GM23338 (cell line): ENCODE measurements at regions not wholly inside any gene's neighbourhood (a gene's known extent, or its start where the extent isn't known, plus 50 kb on each side); places are given as distances from the start of the nearest gene placed in this dataset.

Experiments
- ATAC-seq: fragments of 200-7000 bp; cut with Tn5 transposase; 3 replicates; pipeline ENCODE4 v1.9.1; 2020
- DNase-seq: peaks from one replicate; pipeline ENCODE4 v3.0.0-alpha.2; 2015; ENCODE audit warnings: low spot score
- H2AFZ ChIP-seq: fragments of 200-600 bp; sonication (generic); 2 replicates; pipeline ENCODE4 v1.8.0; 2016; ENCODE audit warnings: antibody characterized with exemption, mild to moderate bottlenecking, moderate library complexity
- H3F3A ChIP-seq: fragments of 200-600 bp; sonication (generic); replicated peaks from 2 replicates; pipeline ENCODE4 v1.8.0; 2017; ENCODE audit warnings: antibody characterized with exemption, mixed run types, low read depth
- H3K27ac ChIP-seq: fragments of 200-600 bp; sonication (generic); 2 replicates; pipeline ENCODE4 v1.6.1; 2016; ENCODE audit warnings: low read depth
- H3K27me3 ChIP-seq: fragments of 200-600 bp; sonication (generic); 2 replicates; pipeline ENCODE4 v1.8.0; 2016; ENCODE audit warnings: mild to moderate bottlenecking, mixed run types, moderate library complexity; ENCODE audit not compliant: insufficient read depth
- H3K36me3 ChIP-seq: fragments of 200-600 bp; sonication (generic); 2 replicates; pipeline ENCODE4 v1.8.0; 2016; ENCODE audit warnings: mild to moderate bottlenecking; ENCODE audit not compliant: insufficient read depth
- H3K4me1 ChIP-seq: fragments of 200-600 bp; sonication (generic); 2 replicates; pipeline ENCODE4 v1.8.0; 2016; ENCODE audit warnings: mild to moderate bottlenecking, moderate library complexity; ENCODE audit not compliant: insufficient read depth
- H3K4me2 ChIP-seq: fragments of 200-600 bp; sonication (generic); 2 replicates; pipeline ENCODE4 v1.7.1; 2017; ENCODE audit warnings: mixed run types
- H3K4me3 ChIP-seq: fragments of 200-600 bp; sonication (generic); 2 replicates; pipeline ENCODE4 v1.6.1; 2016; ENCODE audit warnings: mixed run types
- H3K79me2 ChIP-seq: fragments of 200-600 bp; sonication (generic); replicated peaks from 2 replicates; pipeline ENCODE4 v1.8.0; 2017; ENCODE audit warnings: mild to moderate bottlenecking; ENCODE audit not compliant: insufficient read depth
- H3K9me2 ChIP-seq: fragments of 200-600 bp; sonication (generic); 2 replicates; pipeline ENCODE4 v1.8.0; 2017; ENCODE audit not compliant: insufficient read depth
- H4K20me1 ChIP-seq: fragments of 200-600 bp; sonication (generic); replicated peaks from 2 replicates; pipeline ENCODE4 v1.8.0; 2017; ENCODE audit warnings: mild to moderate bottlenecking; ENCODE audit not compliant: insufficient read depth
- H3K27ac Mint-ChIP-seq: 2 replicates; pipeline ENCODE4 v1.8.0; 2020; ENCODE audit warnings: inconsistent platforms, mild to moderate bottlenecking, moderate library complexity, mixed read lengths
- H3K27me3 Mint-ChIP-seq: 3 replicates; pipeline ENCODE4 v1.8.0; 2022; ENCODE audit warnings: low read depth, mild to moderate bottlenecking, moderate library complexity, mixed read lengths, inconsistent platforms; ENCODE audit not compliant: insufficient read depth, poor library complexity
- H3K36me3 Mint-ChIP-seq: 3 replicates; pipeline ENCODE4 v1.8.0; 2021; ENCODE audit warnings: low read depth, mild to moderate bottlenecking, inconsistent platforms, moderate library complexity, mixed read lengths
- H3K4me1 Mint-ChIP-seq: 3 replicates; pipeline ENCODE4 v1.8.0; 2020; ENCODE audit warnings: mild to moderate bottlenecking, inconsistent platforms, mixed read lengths
- H3K4me3 Mint-ChIP-seq: 3 replicates; pipeline ENCODE4 v1.8.0; 2021; ENCODE audit warnings: moderate library complexity, mild to moderate bottlenecking, inconsistent platforms, mixed read lengths
- H3K9me3 Mint-ChIP-seq: 3 replicates; pipeline ENCODE4 v1.8.0; 2020; ENCODE audit warnings: moderate library complexity, mild to moderate bottlenecking, inconsistent platforms, mixed read lengths
- CREB1 ChIP-seq: fragments of 250-450 bp; sonication (Bioruptor Pico); IDR thresholded peaks from 2 replicates; pipeline ENCODE4 v1.5.0; 2020; ENCODE audit warnings: low read depth, mild to moderate bottlenecking, moderate library complexity
- CTCF ChIP-seq, 2 experiments: fragments of 200-600 bp in 1 of 2; sonication (generic) in 1 of 2; conservative IDR thresholded peaks; 2 replicates each; pipeline versions ENCODE4 v1.5.1 to v1.6.1; 2016 to 2017; ENCODE audit warnings: antibody characterized with exemption in 2 of 2, low read depth in 2 of 2, mild to moderate bottlenecking in 2 of 2, moderate library complexity in 1 of 2
- ETS1 ChIP-seq: IDR thresholded peaks from 2 replicates; pipeline ENCODE4 v1.6.1; 2016; ENCODE audit warnings: antibody characterized with exemption
- EZH2 ChIP-seq: fragments of 200-600 bp; sonication (generic); IDR thresholded peaks from one replicate; pipeline ENCODE4 v1.8.0; 2017; ENCODE audit warnings: antibody characterized with exemption, mild to moderate bottlenecking, low read depth; ENCODE audit not compliant: unreplicated experiment
- EZH2phosphoT487 ChIP-seq: fragments of 200-600 bp; sonication (generic); IDR thresholded peaks from one replicate; pipeline ENCODE4 v1.8.1; 2018; ENCODE audit warnings: antibody characterized with exemption; ENCODE audit not compliant: unreplicated experiment
- NANOG ChIP-seq: IDR thresholded peaks from 2 replicates; pipeline ENCODE4 v1.6.1; 2016; ENCODE audit warnings: antibody characterized with exemption, borderline replicate concordance
- POLR2AphosphoS5 ChIP-seq: IDR thresholded peaks from 2 replicates; pipeline ENCODE4 v1.6.1; 2016; ENCODE audit warnings: antibody characterized with exemption, low read depth
- STAT1 ChIP-seq: IDR thresholded peaks from one replicate; pipeline ENCODE4 v1.6.1; 2016; ENCODE audit warnings: antibody characterized with exemption; ENCODE audit not compliant: unreplicated experiment
- ZNF114 ChIP-seq: fragments of 250-450 bp; sonication (Bioruptor Pico); IDR thresholded peaks from 2 replicates; pipeline ENCODE4 v1.5.0; 2020; ENCODE audit warnings: mild to moderate bottlenecking, moderate library complexity
- ZNF331 ChIP-seq: fragments of 250-450 bp; sonication (Bioruptor Pico); IDR thresholded peaks from 2 replicates; pipeline ENCODE4 v1.5.0; 2020; ENCODE audit warnings: low read depth, mild to moderate bottlenecking, moderate library complexity
- ZNF462 ChIP-seq: fragments of 250-450 bp; sonication (Bioruptor Pico); IDR thresholded peaks from 2 replicates; pipeline ENCODE4 v1.5.0; 2020; ENCODE audit warnings: mild to moderate bottlenecking, moderate library complexity

- no peak for TF ChIP-seq ZNF462 (CRISPR knock-in tag)
- TF ChIP-seq STAT1: no peak
- TF ChIP-seq ETS1: no peak
- TF ChIP-seq EZH2: no peak
- TF ChIP-seq EZH2phosphoT487: no peak
These were observed 67.9 kb upstream of the GGTLC1 start (continued) for GRCh38 chr20:24056491-24056890.

GRCh38 chr20:24052599-24053275 lies 64.2 kb upstream of the GGTLC1 start:
- H3K4me1 ChIP-seq: no peaks in the 10 kb centered on the region
- H3K79me2 ChIP-seq: no peaks in the 10 kb centered on the region
- H3K4me3 ChIP-seq: no peak overlapping the region
- no peaks in the 10 kb centered on the region for H3F3A ChIP-seq
- no peaks in the 10 kb centered on the region; the same call in 2 of the 3 replicates for H3K36me3 Mint-ChIP-seq
- no peak overlapping the region for H3K4me2 ChIP-seq
- no peaks in the 10 kb centered on the region for H3K4me1 Mint-ChIP-seq
- no peaks in the 10 kb centered on the region for H3K36me3 ChIP-seq
- DNase-seq: no peak
- 0 out of 2 replicates have a peak overlapping the region, but pooled peaks have one; percentile 75 for H3K27ac Mint-ChIP-seq
- H2AFZ ChIP-seq: no peak overlapping the region
- H3K27me3 ChIP-seq: no peaks in the 10 kb centered on the region
- H3K27ac ChIP-seq: no peak overlapping the region
- no peaks in the 10 kb centered on the region for H4K20me1 ChIP-seq
- no peaks in the 10 kb centered on the region for H3K27me3 Mint-ChIP-seq
- H3K4me3 Mint-ChIP-seq: no peak overlapping the region
- H3K9me3 Mint-ChIP-seq: no peaks in the 10 kb centered on the region
- ATAC-seq: no peak
- H3K9me2 ChIP-seq: no peaks in the 10 kb centered on the region
- TF ChIP-seq POLR2AphosphoS5 (no peak), ETS1 (no peak), EZH2 (no peak), NANOG (no peak), ZNF114 (no peak), CREB1 (no peak), STAT1 (no peak), EZH2phosphoT487 (no peak), ZNF331 (no peak), CTCF (conservative IDR thresholded peaks at IDR 0.05; ENCODE audit: low read depth in 2 of 2) (no peak)
